T-helper 17 cell (primary cell): ENCODE measurements at regions not wholly inside any gene's neighbourhood (a gene's known extent, or its start where the extent isn't known, plus 50 kb on each side); places are given as distances from the start of the nearest gene placed in this dataset.

ENCODE experiments used
- ATAC-seq: fragments of 150-1000 bp; cut with Tn5 transposase; 2 replicates; pipeline ENCODE4 v1.10.0; 2021; ENCODE audit warnings: mild to moderate bottlenecking, moderate library complexity
- DNase-seq, 3 donors: peaks; one replicate each; pipeline versions ENCODE4 v3.0.0 to v3.0.0-alpha.2; 2020 to 2021
- H3K9me3 ChIP-seq: one replicate; pipeline ENCODE4 v1.7.0; 2013; ENCODE audit warnings: low read length, mild to moderate bottlenecking; ENCODE audit not compliant: control insufficient read depth, poor library complexity, severe bottlenecking
- H3K27ac Mint-ChIP-seq: one replicate; pipeline ENCODE4 v1.8.0; 2022; ENCODE audit warnings: mild to moderate bottlenecking, moderate library complexity, mixed read lengths
- H3K27me3 Mint-ChIP-seq: one replicate; pipeline ENCODE4 v1.8.0; 2022; ENCODE audit warnings: mixed read lengths
- H3K36me3 Mint-ChIP-seq: one replicate; pipeline ENCODE4 v1.8.0; 2022; ENCODE audit warnings: low read depth, mixed read lengths
- H3K4me1 Mint-ChIP-seq: one replicate; pipeline ENCODE4 v1.8.0; 2022; ENCODE audit warnings: mild to moderate bottlenecking, mixed read lengths
- H3K4me3 Mint-ChIP-seq: one replicate; pipeline ENCODE4 v1.8.0; 2022; ENCODE audit warnings: mild to moderate bottlenecking, moderate library complexity, mixed read lengths

DNA sequence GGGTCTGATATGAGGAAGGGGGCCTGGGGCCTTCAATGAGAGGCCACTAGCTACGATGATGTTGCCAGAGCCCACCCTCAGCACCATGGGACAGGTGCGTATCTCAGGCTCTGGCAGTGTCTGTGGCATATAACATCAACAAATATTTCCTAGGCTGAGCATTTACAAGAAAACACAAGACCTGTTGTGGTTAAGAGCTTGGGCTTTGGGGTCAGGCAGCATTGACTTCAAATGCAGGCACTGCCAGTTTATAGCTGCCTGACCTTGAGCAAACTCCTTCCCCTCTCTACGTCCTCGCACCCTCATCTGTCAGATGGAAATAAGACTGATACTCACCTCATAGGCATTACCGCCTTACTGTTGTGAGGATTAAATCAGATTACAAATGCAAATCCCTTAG lies 156.0 kb downstream of the KATNAL1 start:
- Mint-ChIP-seq H3K27me3 (no peaks in the 10 kb centered on the region), H3K27ac (peak overlapping the region; percentile 100), H3K36me3 (no peaks in the 10 kb centered on the region), H3K4me1 (peaks cover 76% of the 10 kb centered on the region), H3K4me3 (peak overlapping the region; percentile 80)
- H3K9me3 ChIP-seq: no peaks in the 10 kb centered on the region
- no peak for ATAC-seq
- no peak for DNase-seq

DNA sequence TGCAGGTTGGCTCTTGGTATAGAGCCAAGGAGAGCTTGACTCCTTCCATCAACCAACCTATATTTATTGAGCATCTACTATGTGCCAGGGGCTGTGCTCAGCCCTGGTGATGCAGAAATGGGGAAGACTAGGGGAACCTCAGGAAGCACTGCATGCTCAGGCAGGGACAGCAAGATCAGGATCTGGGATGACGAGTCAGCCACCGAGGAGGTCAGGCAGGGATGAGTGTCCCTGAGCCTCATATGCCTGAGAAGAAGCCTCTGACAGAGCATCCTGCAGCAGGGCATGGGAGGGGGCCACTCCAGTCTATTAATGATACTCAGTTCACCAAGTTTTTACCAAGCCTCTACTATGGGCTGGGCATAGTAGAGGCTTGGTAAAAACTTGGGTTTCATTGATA lies 158.1 kb downstream of the KATNAL1 start:
- Mint-ChIP-seq H3K27ac (peak overlapping the region; percentile 100), H3K4me3 (peak overlapping the region; percentile 72), H3K27me3 (no peaks in the 10 kb centered on the region), H3K36me3 (peaks cover 2% of the 10 kb centered on the region), H3K4me1 (peaks cover 71% of the 10 kb centered on the region)
- DNase-seq (no peak), ATAC-seq (no peak)
- H3K9me3 ChIP-seq: no peaks in the 10 kb centered on the region

DNA sequence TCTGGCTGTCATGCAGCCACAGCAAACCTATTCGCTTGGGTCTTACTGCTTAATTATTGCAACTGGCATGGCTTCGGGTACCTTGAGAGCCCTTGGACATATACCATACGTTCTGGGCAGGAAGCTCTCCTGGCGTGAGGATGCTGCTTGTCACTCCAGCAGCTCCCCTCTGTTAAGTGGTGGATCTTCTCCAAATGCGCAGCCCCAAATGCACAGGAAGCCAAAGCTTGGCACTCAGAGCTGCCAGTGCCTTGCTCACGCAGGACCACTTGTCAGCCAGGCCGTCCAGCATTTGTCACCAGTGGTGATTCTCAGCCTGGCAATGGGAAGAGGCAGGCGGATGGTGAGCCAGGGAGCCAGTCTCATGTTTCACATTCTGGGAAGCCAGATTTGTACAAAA lies 158.6 kb downstream of the KATNAL1 start:
- H3K4me1 Mint-ChIP-seq: peaks cover 69% of the 10 kb centered on the region
- ATAC-seq: no peak
- H3K4me3 Mint-ChIP-seq: peak overlapping the region; percentile 72

DNA sequence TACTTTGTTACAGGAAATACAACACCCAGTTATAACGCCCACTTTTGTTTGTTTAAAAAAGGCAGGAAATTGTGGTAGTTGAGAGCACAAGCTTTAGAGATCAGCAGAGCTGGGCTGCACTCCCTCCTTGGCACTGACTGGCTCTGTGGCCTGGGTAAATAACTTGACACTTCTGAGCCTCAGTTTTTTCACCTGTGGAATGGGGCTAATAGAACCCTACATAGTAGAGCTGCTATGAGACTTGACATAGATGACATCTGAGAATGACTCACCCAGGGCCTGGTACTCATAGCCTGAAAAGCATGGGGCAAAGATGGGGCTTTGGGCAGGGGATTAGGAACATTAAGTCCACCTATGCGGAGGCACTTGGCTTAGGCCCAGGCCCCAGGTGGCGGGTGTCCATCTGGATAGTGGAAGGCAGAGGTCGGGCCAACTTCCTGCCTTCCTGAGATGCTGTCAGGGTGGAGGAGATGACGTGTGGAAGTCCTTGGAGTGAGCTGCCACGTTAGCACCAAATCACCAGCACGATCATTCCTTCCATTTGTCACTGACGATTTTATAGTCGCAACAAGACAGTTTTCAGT lies 159.1 kb downstream of the KATNAL1 start:
- Mint-ChIP-seq H3K36me3 (peaks cover 2% of the 10 kb centered on the region), H3K27me3 (no peaks in the 10 kb centered on the region), H3K4me3 (peak overlapping the region; percentile 72), H3K27ac (peak overlapping the region; percentile 100), H3K4me1 (peaks cover 70% of the 10 kb centered on the region)
- DNase-seq (no peak), ATAC-seq (peak; percentile 92)
- H3K9me3 ChIP-seq: no peaks in the 10 kb centered on the region

More for the DNA sequence above, 158.6 kb downstream of the KATNAL1 start:
- H3K27ac Mint-ChIP-seq: peak overlapping the region; percentile 100
- H3K9me3 ChIP-seq: no peaks in the 10 kb centered on the region
- no peak for DNase-seq
- H3K27me3 Mint-ChIP-seq: no peaks in the 10 kb centered on the region
- peaks cover 2% of the 10 kb centered on the region for H3K36me3 Mint-ChIP-seq

DNA sequence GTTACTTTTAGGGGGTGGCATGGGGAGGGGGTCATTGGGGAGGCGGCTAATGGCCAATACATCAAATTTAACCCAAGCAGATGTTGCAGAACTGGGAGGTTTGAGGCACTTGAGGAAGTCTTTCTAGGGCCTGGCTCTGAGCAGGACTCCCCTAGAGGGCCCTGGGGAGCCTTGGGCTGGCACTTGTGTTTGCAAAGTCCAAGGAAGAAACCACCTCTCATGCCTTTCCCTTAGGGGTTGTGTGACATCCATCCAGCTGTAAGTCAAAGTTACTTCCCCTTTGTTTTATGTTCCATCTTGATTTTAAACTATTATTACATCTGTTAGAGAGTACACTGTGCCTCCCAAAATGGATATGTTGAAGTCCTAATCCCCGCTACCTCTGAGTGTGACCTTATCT lies 159.9 kb downstream of the KATNAL1 start:
- Mint-ChIP-seq H3K27me3 (no peaks in the 10 kb centered on the region), H3K4me3 (peak overlapping the region; percentile 72), H3K27ac (peak overlapping the region; percentile 100), H3K36me3 (peaks cover 2% of the 10 kb centered on the region), H3K4me1 (peaks cover 73% of the 10 kb centered on the region)
- no peak for DNase-seq
- ATAC-seq: no peak
- H3K9me3 ChIP-seq: no peaks in the 10 kb centered on the region

DNA sequence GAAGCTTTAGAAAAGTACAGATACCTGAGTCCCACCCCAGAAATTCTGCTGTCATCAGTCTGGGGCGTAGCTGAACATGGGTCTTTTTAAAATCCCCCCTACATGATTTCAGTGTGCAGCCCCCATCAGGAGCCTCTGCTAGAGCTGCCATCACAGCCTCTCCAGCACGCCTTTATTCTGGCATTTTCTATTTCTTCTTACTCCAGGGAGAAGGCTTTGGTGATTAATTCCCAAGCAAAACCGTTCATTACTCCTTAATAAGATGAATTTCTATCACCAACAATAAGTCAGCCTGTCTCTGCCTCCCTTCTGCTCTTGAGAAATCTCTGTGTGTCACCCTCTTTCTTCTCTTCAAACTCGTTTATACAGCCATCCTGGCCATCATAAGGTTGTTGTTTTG lies 160.3 kb downstream of the KATNAL1 start:
- Mint-ChIP-seq H3K27ac (peak overlapping the region; percentile 100), H3K27me3 (no peaks in the 10 kb centered on the region), H3K36me3 (peaks cover 2% of the 10 kb centered on the region), H3K4me1 (peaks cover 73% of the 10 kb centered on the region), H3K4me3 (peak overlapping the region; percentile 72)
- no peaks in the 10 kb centered on the region for H3K9me3 ChIP-seq
- DNase-seq: no peak
- ATAC-seq: no peak

DNA sequence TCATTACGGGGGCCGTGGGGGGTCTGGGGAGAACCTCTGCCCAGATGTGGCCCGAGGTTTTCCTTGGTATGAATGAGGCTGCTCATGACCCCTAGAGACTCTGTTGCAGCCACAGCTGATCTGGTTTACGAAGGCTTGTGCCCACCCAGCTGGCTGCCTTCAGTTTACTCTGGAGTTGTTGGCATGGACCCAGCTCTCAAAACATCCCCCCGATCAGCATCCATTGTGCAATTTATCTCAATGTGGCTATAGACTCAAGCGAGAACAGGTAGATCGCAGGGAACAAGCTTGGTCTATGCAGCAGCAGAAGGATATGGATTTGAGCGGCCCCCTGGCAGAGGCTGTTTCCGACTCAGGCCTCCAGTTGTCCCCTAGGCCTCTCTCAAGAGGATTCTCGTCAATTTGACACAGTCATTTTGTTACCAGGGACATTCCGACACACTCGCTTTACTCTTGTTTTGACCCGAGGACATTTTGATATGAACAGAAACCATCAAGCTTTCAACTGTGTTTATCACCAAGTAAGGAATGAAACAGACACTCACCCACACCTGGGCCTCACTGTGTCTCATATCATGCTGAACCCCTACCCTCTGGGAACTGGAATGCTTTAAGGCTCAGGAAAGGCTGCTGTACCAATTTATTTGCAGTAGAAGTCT lies 161.5 kb downstream of the KATNAL1 start:
- H3K4me1 Mint-ChIP-seq: peaks cover 65% of the 10 kb centered on the region
- ATAC-seq: no peak
- H3K27me3 Mint-ChIP-seq: no peaks in the 10 kb centered on the region
- H3K36me3 Mint-ChIP-seq: peaks cover 4% of the 10 kb centered on the region
- H3K27ac Mint-ChIP-seq: peak overlapping the region; percentile 100
- H3K9me3 ChIP-seq: no peaks in the 10 kb centered on the region
- H3K4me3 Mint-ChIP-seq: peak overlapping the region; percentile 72
- no peak for DNase-seq

DNA sequence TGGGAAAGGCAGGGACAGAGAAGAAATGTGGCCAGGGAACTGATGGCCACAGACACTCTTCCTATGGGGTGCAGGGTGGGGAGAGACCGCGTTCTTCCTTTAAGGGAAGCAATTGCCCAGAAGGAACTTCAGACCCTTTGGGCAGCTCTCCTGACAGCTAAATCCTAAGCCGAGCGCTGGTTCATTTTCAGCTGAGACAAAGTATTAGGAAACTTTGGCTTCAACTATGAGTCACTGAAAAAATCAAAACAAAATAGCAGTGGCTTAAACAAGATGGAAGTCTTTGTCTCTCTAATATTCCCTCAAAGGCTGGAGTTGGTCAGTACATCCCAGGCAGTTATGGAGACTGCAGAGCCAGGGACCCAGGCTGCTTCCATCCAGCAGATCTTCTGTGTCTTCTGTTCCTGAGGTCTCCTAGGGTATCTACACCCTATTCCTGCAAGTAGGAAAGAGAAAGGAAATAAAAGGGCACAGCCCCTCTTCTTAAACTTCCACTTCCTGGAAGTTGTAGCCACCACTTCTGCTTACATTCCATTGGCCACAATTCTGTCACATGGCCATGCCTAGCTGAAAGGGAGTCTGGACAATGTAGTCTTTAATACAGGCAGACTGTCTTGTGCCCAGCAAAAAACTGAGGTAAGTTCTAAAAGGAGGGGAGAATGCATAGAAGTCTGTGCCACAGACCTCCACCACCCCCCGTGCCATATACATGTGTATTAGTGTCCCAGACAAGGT lies 163.5 kb downstream of the KATNAL1 start:
- peaks cover 4% of the 10 kb centered on the region for H3K36me3 Mint-ChIP-seq
- H3K9me3 ChIP-seq: no peaks in the 10 kb centered on the region
- peaks cover 56% of the 10 kb centered on the region for H3K4me1 Mint-ChIP-seq
- DNase-seq (no peak), ATAC-seq (no peak)
- peak overlapping the region; percentile 88 for H3K27ac Mint-ChIP-seq
- peak overlapping the region; percentile 41 for H3K4me3 Mint-ChIP-seq
- no peaks in the 10 kb centered on the region for H3K27me3 Mint-ChIP-seq

DNA sequence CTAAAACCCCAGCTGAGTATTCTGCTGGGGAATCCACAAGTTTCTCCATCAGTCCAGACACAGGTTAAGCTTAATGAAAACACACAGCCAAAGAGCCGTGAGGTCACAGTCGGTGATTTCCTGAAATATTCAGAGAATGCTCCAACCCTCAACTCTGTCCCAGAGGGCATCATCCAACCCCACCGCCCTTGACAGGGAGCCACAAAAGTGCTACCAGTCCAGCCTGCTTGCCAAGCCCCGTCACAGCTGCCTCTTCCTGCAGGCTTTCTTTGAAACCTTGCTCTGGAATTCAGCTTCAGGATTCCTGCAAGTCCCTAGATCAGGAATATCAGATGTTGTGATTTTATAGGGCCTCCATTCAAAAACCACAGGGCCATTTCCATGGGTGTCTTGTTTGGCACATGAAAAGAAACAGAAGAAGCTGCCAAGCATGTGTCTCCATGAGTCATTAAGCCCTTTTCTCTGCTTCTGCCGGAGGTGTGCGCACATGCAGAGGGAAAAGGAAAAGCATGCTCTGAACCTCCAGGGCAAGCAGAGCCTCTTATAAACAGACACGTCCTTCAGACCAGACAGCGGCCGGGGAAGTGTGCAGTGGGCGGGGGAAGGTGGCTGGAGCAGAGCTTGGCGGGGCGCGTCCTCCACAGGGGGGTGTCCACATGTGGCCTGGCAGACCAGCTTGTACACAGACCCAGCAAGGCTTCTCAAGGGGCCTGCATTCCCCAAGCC lies 164.7 kb downstream of the KATNAL1 start:
- H3K27me3 Mint-ChIP-seq: no peaks in the 10 kb centered on the region
- H3K36me3 Mint-ChIP-seq: peaks cover 4% of the 10 kb centered on the region
- peaks cover 46% of the 10 kb centered on the region for H3K4me1 Mint-ChIP-seq
- H3K27ac Mint-ChIP-seq: peak overlapping the region; percentile 88
- ATAC-seq (peak; percentile 70), DNase-seq (no peak)
- H3K9me3 ChIP-seq: no peaks in the 10 kb centered on the region
- peak overlapping the region; percentile 72 for H3K4me3 Mint-ChIP-seq

DNA sequence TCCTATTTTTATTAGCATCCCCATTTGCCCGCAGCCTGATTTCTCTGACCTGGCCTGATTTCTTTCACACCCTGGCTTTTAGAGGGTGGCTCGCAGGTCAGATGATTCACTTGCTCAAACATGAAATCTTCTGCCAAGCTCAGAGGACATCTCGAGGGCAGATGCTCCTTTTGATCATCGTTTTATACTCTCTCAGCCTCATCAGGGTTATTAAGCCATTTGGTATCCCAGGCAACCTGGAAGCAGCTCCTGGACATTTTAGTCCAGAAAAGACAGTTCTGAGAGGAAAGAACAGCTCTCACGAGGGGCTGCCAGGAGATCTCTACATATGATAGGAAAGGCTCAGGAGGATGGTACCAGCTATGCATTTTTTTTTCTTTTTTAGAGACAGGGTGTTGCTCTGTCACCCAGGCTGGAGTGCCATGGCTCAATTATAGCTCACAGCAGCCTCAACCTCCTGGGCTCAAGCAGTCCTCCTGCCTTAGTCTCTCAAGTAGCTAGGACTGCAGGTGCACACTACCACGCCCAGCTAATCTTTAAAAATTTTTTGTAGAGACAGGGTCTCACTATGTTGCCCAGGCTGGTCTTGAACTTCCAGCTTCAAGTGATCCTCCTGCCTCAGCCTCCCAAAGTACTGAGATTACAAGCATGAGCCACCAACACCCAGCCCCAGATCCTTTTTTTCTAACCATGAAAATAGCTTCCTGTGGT lies 165.4 kb downstream of the KATNAL1 start:
- no peaks in the 10 kb centered on the region for H3K9me3 ChIP-seq
- ATAC-seq (no peak), DNase-seq (no peak)
- Mint-ChIP-seq H3K4me3 (peak overlapping the region; percentile 3), H3K27me3 (no peaks in the 10 kb centered on the region), H3K27ac (peak overlapping the region; percentile 88), H3K4me1 (peaks cover 39% of the 10 kb centered on the region), H3K36me3 (peaks cover 4% of the 10 kb centered on the region)

DNA sequence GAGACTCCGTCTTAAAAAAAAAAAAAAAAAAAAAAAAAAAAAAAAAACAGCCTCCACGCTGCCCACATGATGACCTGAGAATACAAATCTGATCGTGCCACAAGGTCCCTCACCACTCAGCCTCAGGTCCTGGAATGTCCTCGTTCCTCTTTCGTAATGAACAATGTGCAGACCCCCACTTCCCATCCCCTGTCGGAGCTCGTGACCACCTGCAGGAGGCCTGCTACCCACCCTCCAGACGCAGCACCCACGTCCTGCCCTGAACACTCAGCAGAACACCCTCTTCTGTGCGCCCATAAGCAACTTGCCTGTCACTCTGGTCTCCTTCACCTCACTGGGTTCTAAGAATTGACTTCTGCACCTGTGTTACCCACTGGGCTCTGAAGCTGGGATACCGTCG lies 166.4 kb downstream of the KATNAL1 start:
- Mint-ChIP-seq H3K4me1 (peaks cover 32% of the 10 kb centered on the region), H3K36me3 (peaks cover 4% of the 10 kb centered on the region), H3K27me3 (no peaks in the 10 kb centered on the region), H3K4me3 (no peak overlapping the region), H3K27ac (peak overlapping the region; percentile 88)
- DNase-seq (no peak), ATAC-seq (no peak)
- H3K9me3 ChIP-seq: no peaks in the 10 kb centered on the region

DNA sequence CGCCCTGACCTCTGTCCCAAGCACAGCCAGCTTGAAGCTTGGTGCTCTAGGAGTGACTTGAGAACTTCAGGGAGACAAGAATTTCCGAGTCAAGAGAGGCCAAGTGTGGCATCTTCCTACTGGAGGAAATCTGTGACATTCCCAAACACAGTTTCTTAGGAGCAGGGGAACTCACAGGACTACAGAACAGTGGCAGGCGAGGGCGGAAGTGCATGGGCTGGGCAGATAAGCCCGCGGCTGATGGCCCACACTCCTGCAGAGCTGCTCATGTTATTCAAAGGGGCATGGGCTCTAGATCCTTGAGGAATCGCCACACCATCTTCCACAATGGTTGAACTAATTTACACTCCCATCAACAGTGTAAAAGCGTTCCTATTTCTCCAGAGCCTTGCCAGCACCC lies 168.8 kb downstream of the KATNAL1 start:
- peaks cover 30% of the 10 kb centered on the region for H3K4me1 Mint-ChIP-seq
- H3K4me3 Mint-ChIP-seq: no peak overlapping the region
- DNase-seq (no peak), ATAC-seq (no peak)
- no peaks in the 10 kb centered on the region for H3K9me3 ChIP-seq
- peaks cover 5% of the 10 kb centered on the region for H3K36me3 Mint-ChIP-seq
- no peak overlapping the region for H3K27ac Mint-ChIP-seq
- H3K27me3 Mint-ChIP-seq: no peaks in the 10 kb centered on the region

DNA sequence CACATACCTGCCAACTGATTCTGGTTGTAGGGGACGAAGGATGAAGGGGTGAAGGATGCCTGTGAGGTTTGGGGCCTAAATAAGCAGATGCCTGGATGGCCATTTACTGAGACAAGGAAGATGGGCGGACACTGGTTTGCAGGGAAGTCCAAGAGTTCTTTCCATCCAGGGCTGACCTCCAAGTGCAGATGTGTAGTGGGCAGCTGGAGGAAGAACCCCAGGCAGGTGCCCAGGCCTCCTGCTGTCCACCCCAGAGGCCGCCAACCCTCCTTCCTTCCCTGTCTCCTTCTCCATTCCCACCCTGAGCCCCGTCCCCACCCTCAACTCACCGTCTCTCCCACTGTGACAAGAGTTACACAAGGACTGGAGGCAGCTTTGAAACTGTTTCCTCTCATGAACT lies 171.5 kb downstream of the KATNAL1 start:
- Mint-ChIP-seq H3K27ac (no peak overlapping the region), H3K4me3 (no peak overlapping the region), H3K4me1 (peaks cover 24% of the 10 kb centered on the region), H3K36me3 (peaks cover 3% of the 10 kb centered on the region), H3K27me3 (no peaks in the 10 kb centered on the region)
- H3K9me3 ChIP-seq: no peaks in the 10 kb centered on the region
- ATAC-seq: no peak
- DNase-seq: no peak
